Gastroesophageal sphincter (tissue), 3 donors: ENCODE measurements at regions not wholly inside any gene's neighbourhood (a gene's known extent, or its start where the extent isn't known, plus 50 kb on each side); places are given as distances from the start of the nearest gene placed in this dataset.

ENCODE experiments used
- CTCF ChIP-seq, 4 experiments: fragments of 200-600 bp in 2 of 4; fragments of 450-650 bp in 2 of 4; sonication (generic) in 1 of 4; IDR thresholded peaks; one replicate each; pipeline ENCODE4 v1.5.1; 2017 to 2019; ENCODE audit warnings: antibody characterized with exemption in 4 of 4, mild to moderate bottlenecking in 2 of 4, moderate library complexity in 2 of 4
- EP300 ChIP-seq: sonication (generic); formaldehyde crosslinking; IDR thresholded peaks from one replicate; pipeline ENCODE4 v1.6.1; 2017; ENCODE audit warnings: antibody characterized with exemption, mild to moderate bottlenecking
- POLR2A ChIP-seq, 2 donors: fragments of 450-650 bp; IDR thresholded peaks; one replicate each; pipeline ENCODE4 v1.6.1; 2017; ENCODE audit warnings: antibody characterized with exemption in 2 of 2, mild to moderate bottlenecking in 2 of 2, moderate library complexity in 1 of 2

GRCh38 chr12:84290168-84290567 lies 622.4 kb downstream of the SLC6A15 start:
- TF ChIP-seq CTCF (IDR thresholded peaks at IDR 0.05), result no peak
- TF ChIP-seq POLR2A (IDR thresholded peaks at IDR 0.05), result no peak
- TF ChIP-seq EP300, result no peak
